DMS 273 treated with DMSO at 0.1 percent for 48 hours (cell line): ENCODE measurements at regions not wholly inside any gene's neighbourhood (a gene's known extent, or its start where the extent isn't known, plus 50 kb on each side); places are given as distances from the start of the nearest gene placed in this dataset.
A peak's percentile ranks its signal among the peaks of the same experiment; 100 is the strongest.

Experiments used
- DNase-seq: peaks from one replicate; lab custom pipeline; 2025; lab: John Stamatoyannopoulos, UW

- DNase-seq: no peak
These were observed 651.0 kb downstream of the NR2F1-AS1 start for GRCh38 chr5:92930057-92930456.

- no peak for DNase-seq
These were observed 653.7 kb downstream of the NR2F1-AS1 start for GRCh38 chr5:92927291-92927778.

- no peak for DNase-seq
These were observed 657.1 kb downstream of the NR2F1-AS1 start for GRCh38 chr5:92923885-92924284.

- no peak for DNase-seq
These were observed 658.6 kb downstream of the NR2F1-AS1 start for GRCh38 chr5:92922231-92922967.

- no peak for DNase-seq
These were observed 664.0 kb downstream of the NR2F1-AS1 start for GRCh38 chr5:92917044-92917443.

GRCh38 chr5:92916036-92916435 is 665.0 kb downstream of the NR2F1-AS1 start:
- DNase-seq: no peak

GRCh38 chr5:92912283-92912682 is 668.7 kb downstream of the NR2F1-AS1 start:
- peak; percentile 26 for DNase-seq

- no peak for DNase-seq
These were observed 669.2 kb downstream of the NR2F1-AS1 start for GRCh38 chr5:92911851-92912250.

GRCh38 chr5:92911293-92911692 is 669.7 kb downstream of the NR2F1-AS1 start:
- no peak for DNase-seq

GRCh38 chr5:92909602-92909962 is 671.4 kb downstream of the NR2F1-AS1 start:
- DNase-seq: no peak

- no peak for DNase-seq
These were observed 671.9 kb downstream of the NR2F1-AS1 start for GRCh38 chr5:92908952-92909601.

- no peak for DNase-seq
These were observed 672.9 kb downstream of the NR2F1-AS1 start for GRCh38 chr5:92907938-92908606.

GRCh38 chr5:92906798-92907376 is 674.1 kb downstream of the NR2F1-AS1 start:
- DNase-seq: no peak

- DNase-seq: no peak
These were observed 677.0 kb downstream of the NR2F1-AS1 start for GRCh38 chr5:92904021-92904420.

GRCh38 chr5:92899611-92900010 is 681.4 kb downstream of the NR2F1-AS1 start:
- no peak for DNase-seq

- DNase-seq: no peak
These were observed 684.3 kb downstream of the NR2F1-AS1 start for GRCh38 chr5:92896722-92897121.

GRCh38 chr5:92890841-92891244 is 690.2 kb downstream of the NR2F1-AS1 start:
- no peak for DNase-seq

- no peak for DNase-seq
These were observed 691.9 kb downstream of the NR2F1-AS1 start for GRCh38 chr5:92889140-92889539.

GRCh38 chr5:92887254-92887653 is 693.8 kb downstream of the NR2F1-AS1 start:
- DNase-seq: no peak

GRCh38 chr5:92886751-92887150 is 694.3 kb downstream of the NR2F1-AS1 start:
- no peak for DNase-seq

- DNase-seq: no peak
These were observed 695.1 kb downstream of the NR2F1-AS1 start for GRCh38 chr5:92885950-92886349.

- no peak for DNase-seq
These were observed 696.5 kb downstream of the NR2F1-AS1 start for GRCh38 chr5:92884469-92884868.
